Fibroblast of pulmonary artery (primary cell): ENCODE measurements at regions not wholly inside any gene's neighbourhood (a gene's known extent, or its start where the extent isn't known, plus 50 kb on each side); places are given as distances from the start of the nearest gene placed in this dataset.
"Not testable (repeated sequence)": the region's sequence is repeated elsewhere in the genome, so short reads cannot be mapped to it uniquely, and the experiment has no call there.

Experiments used
- DNase-seq: peaks from one replicate; pipeline ENCODE4 v3.0.0-alpha.2; 2010; ENCODE audit warnings: low read depth
- H3K4me3 ChIP-seq: replicated peaks from 2 replicates; pipeline ENCODE4 v1.5.1; 2011; ENCODE audit warnings: low read depth, mild to moderate bottlenecking, control low read depth, low read length, moderate library complexity
- CTCF ChIP-seq: IDR thresholded peaks from 2 replicates; pipeline ENCODE4 v1.5.1; 2011; ENCODE audit warnings: mild to moderate bottlenecking, control low read depth, low read length, inconsistent platforms; ENCODE audit errors: missing control alignments

DNA sequence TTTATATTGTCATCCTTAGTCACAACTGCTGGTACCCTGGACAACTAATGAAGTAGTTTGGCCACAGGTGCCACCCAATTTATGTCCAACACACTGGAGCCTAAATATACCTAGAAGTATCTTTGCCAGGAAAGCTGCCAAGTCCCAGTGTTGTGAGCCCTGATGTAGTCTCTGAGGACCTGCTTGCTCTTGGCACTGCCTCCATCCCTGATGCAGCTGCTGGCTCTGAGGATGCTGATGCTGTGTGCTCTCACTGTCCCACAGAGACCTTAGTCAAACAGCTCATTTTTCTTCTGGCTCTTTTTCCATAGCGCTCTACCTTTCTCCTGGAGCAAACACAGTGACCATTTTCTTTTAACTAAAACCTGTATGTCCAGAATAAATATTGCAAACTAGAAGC, 1535.4 kb upstream of the ADGRL3 start:
- DNase-seq = no peak
- TF ChIP-seq CTCF = no peak

DNA sequence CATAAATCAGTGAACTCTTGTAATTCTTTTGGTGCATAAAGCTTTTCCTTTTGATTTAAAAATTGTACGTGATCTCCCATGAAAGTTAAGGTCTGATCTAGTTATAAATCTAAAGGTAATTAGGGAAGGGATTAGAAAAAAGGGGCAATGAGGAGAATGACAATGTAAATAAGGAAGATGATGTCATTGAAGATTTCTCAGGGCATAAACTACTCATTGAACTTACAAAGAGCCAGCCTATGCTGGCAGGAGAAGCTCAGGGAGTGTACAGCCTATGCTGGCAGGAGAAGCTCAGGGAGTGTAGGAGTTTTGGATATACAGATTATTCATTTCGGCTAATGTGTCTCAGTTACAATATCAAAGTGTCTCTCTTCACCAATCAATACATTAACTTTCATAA, 1533.5 kb upstream of the ADGRL3 start:
- no peak for TF ChIP-seq CTCF
- no peak for DNase-seq
- H3K4me3 ChIP-seq = no peak overlapping the region

More for the DNA sequence above, 1535.4 kb upstream of the ADGRL3 start:
- no peak overlapping the region for H3K4me3 ChIP-seq

GRCh38 chr4:59671037-59671436, 1529.1 kb upstream of the ADGRL3 start:
- no peak for TF ChIP-seq CTCF
- H3K4me3 ChIP-seq = no peak overlapping the region
- DNase-seq = no peak

DNA sequence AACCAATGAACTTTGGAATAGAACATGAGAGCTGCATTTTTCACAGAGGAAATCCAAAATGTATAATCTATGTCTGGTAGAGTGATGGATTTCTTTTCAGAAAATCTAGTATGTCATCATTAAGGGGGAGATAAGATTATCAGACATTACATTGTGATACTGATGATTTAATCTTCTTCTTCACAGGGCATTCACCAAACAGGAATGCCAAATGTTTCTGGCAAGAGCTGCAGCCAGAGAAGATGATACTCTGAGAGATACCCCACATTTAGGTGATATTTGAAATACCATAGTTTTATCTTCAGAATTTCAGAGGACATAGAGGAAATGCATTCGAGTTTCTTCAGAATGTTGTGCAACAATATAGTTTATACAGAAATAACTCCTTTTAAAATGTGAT, 1523.7 kb upstream of the ADGRL3 start:
- TF ChIP-seq CTCF = no peak
- no peak for DNase-seq
- H3K4me3 ChIP-seq = no peak overlapping the region

DNA sequence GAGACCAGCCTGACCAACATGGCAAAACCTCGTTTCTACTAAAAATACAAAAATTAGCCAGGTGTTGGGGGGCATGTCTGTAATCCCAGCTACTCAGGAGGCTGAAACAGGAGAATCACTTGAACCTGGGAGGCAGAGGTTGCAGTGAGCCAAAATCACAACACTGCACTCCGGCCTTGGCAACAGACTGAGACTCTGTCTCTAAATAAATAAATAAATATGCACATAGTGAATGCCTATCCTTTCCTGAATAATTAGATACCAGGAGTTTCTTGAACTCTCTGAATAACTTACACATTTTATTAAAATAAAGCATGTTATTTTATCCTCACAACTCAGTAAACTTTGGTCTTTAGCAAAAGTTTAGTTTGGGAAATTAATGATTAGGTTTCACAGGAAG, 1523.1 kb upstream of the ADGRL3 start:
- DNase-seq, H3K4me3 ChIP-seq: not testable (repeated sequence)

GRCh38 chr4:59685626-59686025, 1514.5 kb upstream of the ADGRL3 start:
- no peak overlapping the region for H3K4me3 ChIP-seq
- no peak for TF ChIP-seq CTCF
- no peak for DNase-seq

- H3K4me3 ChIP-seq = no peak overlapping the region
- DNase-seq = no peak
- TF ChIP-seq CTCF = no peak
Measured at GRCh38 chr4:59689149-59689548, 1511.0 kb upstream of the ADGRL3 start.
